Adipocyte (in vitro differentiated cells): ENCODE measurements at regions not wholly inside any gene's neighbourhood (a gene's known extent, or its start where the extent isn't known, plus 50 kb on each side); places are given as distances from the start of the nearest gene placed in this dataset.

ENCODE experiments used
- DNase-seq: peaks from one replicate; pipeline ENCODE4 v3.0.0-alpha.2; 2015; ENCODE audit warnings: low read depth
- H3K27me3 ChIP-seq: replicated peaks from 2 replicates; pipeline ENCODE4 v1.7.0; 2013; ENCODE audit warnings: mild to moderate bottlenecking, low read length, moderate library complexity; ENCODE audit not compliant: control insufficient read depth, insufficient read depth
- H3K36me3 ChIP-seq: 2 replicates; pipeline ENCODE4 v1.7.0; 2013; ENCODE audit warnings: low read length, mild to moderate bottlenecking, moderate library complexity; ENCODE audit not compliant: control insufficient read depth, insufficient read depth, severe bottlenecking
- H3K4me1 ChIP-seq: 2 replicates; pipeline ENCODE4 v1.7.0; 2013; ENCODE audit warnings: mild to moderate bottlenecking, low read length, moderate library complexity; ENCODE audit not compliant: control insufficient read depth, insufficient read depth
- H3K4me3 ChIP-seq: 2 replicates; pipeline ENCODE4 v1.7.0; 2013; ENCODE audit warnings: mild to moderate bottlenecking, low read length, moderate library complexity
- H3K9ac ChIP-seq: 2 replicates; pipeline ENCODE4 v1.7.0; 2013; ENCODE audit warnings: mild to moderate bottlenecking, low read length, moderate library complexity
- H3K9me3 ChIP-seq: 2 replicates; pipeline ENCODE4 v1.7.0; 2013; ENCODE audit warnings: mild to moderate bottlenecking, low read length, moderate library complexity; ENCODE audit not compliant: control insufficient read depth

DNA sequence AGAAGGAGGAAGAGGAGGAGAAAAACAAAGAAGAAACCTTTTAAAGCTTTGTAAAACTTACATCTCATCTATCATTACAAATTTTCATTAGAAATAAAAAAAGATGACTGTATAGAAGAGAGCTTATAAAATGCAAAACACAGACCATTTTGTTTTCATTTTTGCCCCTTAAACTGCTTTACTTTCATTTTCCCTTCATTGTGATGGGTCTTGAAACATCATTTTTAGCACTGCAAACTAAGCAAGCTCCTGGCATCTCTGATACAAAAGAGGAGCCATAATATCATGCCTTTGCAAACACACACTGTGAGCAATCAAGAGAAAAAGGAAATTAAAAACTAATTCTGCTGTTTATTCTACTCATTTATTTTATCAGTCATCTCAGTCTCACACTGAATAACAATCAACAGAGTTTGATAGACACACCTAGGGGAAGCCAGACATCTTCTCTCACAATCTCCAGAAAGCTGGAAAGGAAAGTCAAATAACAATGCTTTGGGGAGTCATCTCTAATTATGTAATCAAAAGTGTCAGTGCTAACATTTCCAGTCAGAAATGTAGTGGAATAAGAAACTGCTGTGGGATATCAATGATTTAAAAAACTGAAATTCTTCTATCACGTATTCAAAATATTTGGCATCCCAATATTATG is 467.7 kb upstream of the FAT3 start:
- DNase-seq, result no peak
- Histone ChIP-seq H3K9me3 (no peaks in the 10 kb centered on the region), H3K9ac (no peak overlapping the region), H3K36me3 (no peaks in the 10 kb centered on the region), H3K27me3 (no peaks in the 10 kb centered on the region), H3K4me1 (no peaks in the 10 kb centered on the region), H3K4me3 (no peak overlapping the region)

DNA sequence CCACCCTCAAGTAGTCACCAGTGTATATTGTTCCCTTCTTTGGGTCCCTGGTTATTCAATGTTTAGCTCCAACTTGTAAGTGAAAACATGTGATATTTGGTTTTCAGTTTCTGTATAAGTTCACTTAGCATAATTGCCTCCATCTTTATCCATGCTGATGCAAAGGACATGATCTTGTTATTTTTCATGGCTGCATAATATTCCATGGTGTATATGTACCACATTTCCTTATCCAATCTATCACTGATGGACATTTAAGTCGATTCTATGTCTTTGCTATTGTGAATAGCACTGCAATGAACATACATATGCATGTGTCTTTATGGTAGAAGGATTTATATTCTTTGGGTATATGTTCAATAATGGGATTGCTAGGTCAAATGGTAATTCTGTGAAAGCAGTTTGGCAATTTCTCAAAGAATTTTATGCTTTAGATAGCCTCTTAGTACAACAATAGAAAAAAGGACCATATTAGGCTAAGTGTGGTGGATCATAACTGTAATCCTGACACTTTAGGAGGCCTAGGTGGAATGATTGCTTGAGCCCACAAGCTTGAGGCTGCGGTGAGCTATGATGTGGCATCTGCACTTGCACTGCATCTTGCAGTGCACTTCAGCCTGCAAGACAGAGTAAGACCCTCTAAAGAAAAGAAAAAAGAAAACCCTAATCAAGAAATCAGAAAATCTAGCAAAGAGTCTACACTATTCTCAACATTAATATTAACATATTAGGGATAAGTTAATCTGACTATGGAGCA is 468.5 kb upstream of the FAT3 start:
- DNase-seq, result no peak
- Histone ChIP-seq H3K9ac (no peak overlapping the region), H3K27me3 (no peaks in the 10 kb centered on the region), H3K9me3 (no peaks in the 10 kb centered on the region), H3K36me3 (no peaks in the 10 kb centered on the region), H3K4me3 (no peak overlapping the region), H3K4me1 (no peaks in the 10 kb centered on the region)

DNA sequence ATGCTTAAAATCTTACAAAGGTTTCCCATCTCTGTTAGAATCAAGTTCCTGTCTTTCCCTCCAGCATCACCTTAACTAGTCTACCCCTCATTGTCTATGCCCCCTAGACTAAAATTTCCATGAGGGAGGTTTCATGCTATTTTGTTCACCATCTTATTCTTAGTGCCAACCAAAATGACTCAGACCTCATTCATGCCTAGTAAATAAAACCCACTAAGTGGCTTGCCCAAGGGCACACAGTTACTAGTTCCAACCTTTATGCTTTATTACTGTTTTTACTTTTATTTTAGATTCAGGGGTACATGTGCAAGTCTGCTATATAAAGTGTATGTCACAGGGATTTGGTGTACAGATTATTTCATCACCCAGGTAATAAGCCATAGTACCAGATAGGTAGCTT is 469.1 kb upstream of the FAT3 start:
- Histone ChIP-seq H3K4me1 (no peaks in the 10 kb centered on the region), H3K4me3 (no peak overlapping the region), H3K27me3 (no peaks in the 10 kb centered on the region), H3K9me3 (no peaks in the 10 kb centered on the region), H3K9ac (no peak overlapping the region), H3K36me3 (no peaks in the 10 kb centered on the region)
- no peak for DNase-seq

DNA sequence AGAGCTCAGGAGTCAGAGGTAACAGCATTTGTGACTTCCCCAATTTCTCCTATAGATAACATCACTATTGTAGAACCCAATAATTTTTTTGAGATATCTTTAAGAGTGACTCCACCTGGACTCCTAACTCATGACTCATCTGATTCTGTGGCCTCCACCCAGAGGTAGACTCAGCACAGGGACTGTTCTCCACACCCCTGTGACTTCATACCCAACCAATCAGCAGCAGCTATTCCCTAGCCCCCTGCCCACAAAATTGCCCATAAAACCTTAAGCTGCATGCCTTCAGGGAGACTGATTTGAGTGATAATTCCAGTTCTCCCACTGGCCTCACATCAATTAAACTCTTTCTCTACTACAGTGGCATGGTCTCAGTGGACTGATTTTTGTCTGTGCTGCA is 475.4 kb upstream of the FAT3 start:
- no peak overlapping the region for H3K9ac ChIP-seq
- no peak for DNase-seq
- H3K36me3 ChIP-seq, result no peaks in the 10 kb centered on the region
- no peaks in the 10 kb centered on the region for H3K4me1 ChIP-seq
- H3K27me3 ChIP-seq, result no peaks in the 10 kb centered on the region
- H3K9me3 ChIP-seq, result no peaks in the 10 kb centered on the region
- no peak overlapping the region for H3K4me3 ChIP-seq

DNA sequence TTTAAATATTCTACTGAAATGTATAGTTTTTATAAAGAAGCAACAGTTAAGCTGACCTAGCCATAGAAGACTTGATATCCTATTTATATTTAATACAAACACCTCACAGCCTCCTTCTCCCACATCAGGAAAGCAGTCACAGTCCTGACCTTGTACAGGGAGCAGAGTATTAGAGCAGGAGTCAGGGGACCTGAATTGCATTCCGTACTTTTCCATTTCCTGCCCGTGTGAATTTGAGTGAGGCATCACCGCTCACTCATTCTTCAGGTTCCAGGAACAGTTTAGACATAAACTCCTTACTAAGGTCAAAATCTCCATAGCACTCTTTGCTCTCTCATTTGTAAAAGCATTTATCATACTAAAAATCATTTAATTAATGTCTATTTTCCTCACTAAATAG is 482.5 kb upstream of the FAT3 start:
- Histone ChIP-seq H3K4me1 (no peaks in the 10 kb centered on the region), H3K27me3 (no peaks in the 10 kb centered on the region), H3K36me3 (no peaks in the 10 kb centered on the region), H3K9ac (no peak overlapping the region), H3K9me3 (no peaks in the 10 kb centered on the region), H3K4me3 (no peak overlapping the region)
- no peak for DNase-seq

DNA sequence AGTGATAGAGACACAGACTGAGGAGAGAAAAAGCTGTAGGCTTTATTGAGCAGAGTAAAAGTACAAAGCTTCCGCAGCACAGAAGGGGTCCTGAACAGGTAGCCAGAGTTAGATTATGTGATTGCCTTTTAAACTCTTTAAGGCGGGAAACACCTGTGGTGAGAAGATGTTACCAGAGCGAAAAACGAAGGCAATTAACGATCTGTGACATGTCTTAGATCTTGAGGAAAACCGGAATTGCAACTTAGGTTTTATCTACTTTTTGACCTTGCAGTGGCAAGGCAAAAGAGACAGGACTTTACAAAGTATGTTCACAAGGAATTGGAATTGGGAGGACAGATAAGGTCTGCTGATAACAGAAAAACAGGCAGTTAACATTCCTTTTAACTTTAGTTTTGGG is 493.6 kb upstream of the FAT3 start:
- peaks cover 9% of the 10 kb centered on the region for H3K9me3 ChIP-seq

DNA sequence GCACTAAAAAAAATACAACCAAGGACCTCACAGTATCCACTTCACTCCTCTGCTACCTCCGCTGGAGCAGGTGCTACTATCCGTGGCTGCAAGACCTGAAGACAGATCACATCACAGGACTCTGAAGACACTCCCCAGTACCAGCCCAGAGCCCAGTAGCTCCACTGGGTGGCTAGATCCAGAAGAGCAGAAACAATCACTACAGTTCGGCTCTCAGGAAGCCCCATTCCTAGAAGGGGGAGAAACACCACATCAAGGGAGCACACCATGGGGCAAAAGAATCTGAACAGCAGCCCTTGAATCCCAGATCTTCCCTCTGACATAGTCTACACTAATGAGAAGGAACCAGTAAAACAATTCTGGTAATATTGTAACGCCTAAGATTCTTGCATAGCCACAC is 494.0 kb upstream of the FAT3 start:
- peaks cover 9% of the 10 kb centered on the region for H3K9me3 ChIP-seq
- no peak overlapping the region for H3K4me3 ChIP-seq
- no peaks in the 10 kb centered on the region for H3K27me3 ChIP-seq
- no peak for DNase-seq
- no peaks in the 10 kb centered on the region for H3K36me3 ChIP-seq
- H3K9ac ChIP-seq, result no peak overlapping the region
- H3K4me1 ChIP-seq, result no peaks in the 10 kb centered on the region

More for the DNA sequence above, 493.6 kb upstream of the FAT3 start:
- no peak overlapping the region for H3K4me3 ChIP-seq
- H3K9ac ChIP-seq, result no peak overlapping the region
- no peak for DNase-seq
- H3K36me3 ChIP-seq, result no peaks in the 10 kb centered on the region
- H3K4me1 ChIP-seq, result no peaks in the 10 kb centered on the region
- H3K27me3 ChIP-seq, result no peaks in the 10 kb centered on the region

DNA sequence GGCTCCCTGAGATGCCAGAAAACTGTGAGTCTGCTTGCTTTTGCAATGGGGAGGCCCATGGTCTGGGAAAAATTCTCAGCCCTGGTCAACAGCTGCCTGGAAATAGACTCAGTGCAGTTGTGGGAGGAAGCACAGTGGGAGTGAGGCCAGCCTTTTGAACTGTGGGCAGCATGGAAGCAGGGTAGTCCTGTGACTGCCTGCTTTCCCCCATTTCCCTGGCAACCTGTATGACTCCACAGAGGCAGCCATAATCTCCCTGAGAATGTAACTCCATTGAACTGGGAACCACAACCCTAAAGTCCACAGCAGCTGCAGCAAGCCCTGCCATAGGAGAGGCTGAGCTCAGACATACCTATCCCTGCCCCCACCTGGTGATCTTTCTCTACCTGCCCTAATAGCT is 494.6 kb upstream of the FAT3 start:
- H3K27me3 ChIP-seq, result no peaks in the 10 kb centered on the region
- H3K36me3 ChIP-seq, result no peaks in the 10 kb centered on the region
- no peak overlapping the region for H3K4me3 ChIP-seq
- no peaks in the 10 kb centered on the region for H3K4me1 ChIP-seq
- peaks cover 6% of the 10 kb centered on the region for H3K9me3 ChIP-seq
- no peak for DNase-seq
- no peak overlapping the region for H3K9ac ChIP-seq

DNA sequence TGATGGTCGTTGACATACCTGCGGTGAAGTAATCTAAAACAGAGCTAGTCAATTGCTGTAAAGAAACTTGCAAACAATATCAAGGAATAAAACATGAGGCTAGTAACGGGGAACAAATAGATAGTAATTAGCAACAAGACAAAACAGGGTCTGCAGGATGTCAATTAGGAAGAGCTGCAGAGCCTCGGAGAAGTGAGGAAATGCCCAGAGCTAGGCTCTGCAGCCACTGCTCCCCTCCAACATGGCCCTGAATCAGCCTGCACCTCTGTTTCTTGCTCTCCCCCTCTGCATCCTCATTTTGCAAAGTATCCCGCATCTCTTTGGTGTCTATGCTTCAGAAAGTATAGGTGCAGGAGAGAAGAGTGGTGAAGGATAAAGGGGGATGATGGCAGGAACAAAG is 507.4 kb upstream of the FAT3 start:
- no peak for DNase-seq
- Histone ChIP-seq H3K9ac (no peak overlapping the region), H3K9me3 (peaks cover 8% of the 10 kb centered on the region), H3K4me1 (no peaks in the 10 kb centered on the region), H3K27me3 (no peaks in the 10 kb centered on the region), H3K4me3 (no peak overlapping the region), H3K36me3 (no peaks in the 10 kb centered on the region)

DNA sequence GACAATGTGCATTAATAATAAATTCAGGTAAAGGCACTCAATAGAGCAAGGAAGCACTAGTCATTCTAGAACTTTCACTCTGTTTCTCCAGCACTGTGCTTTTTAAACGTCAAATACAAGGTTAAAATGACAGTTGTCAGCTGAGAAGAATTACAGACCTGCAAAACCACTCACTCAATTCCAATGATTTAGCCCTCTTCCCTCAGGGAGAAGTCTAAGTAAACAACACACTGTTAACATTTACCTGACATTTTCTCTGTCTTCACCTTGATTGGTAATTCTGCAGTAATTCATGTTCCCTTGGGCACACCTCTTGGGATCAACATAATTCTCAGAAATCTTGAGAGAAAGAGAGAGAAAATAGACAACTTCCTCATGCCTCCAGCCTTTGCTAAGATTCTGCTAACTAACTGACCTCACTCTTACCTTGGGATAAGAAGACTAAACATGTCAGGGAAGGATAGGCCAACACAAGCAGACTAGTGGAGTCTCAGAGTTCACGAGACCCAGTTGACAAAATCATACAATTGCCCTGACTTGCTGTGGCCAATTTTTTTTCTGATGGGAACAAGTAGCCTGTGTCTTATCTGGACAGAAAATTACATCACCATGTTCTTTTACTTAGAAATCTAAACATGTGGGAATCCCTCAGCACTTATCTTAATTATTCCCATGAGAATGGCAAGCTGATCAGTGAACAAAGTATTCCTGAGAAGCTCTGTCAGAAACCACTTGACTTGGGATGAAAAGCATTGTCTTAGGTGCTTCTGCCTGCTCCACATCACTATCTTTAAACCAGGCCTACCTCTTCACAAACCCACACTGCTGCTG is 516.8 kb upstream of the FAT3 start:
- no peaks in the 10 kb centered on the region for H3K4me1 ChIP-seq
- no peak for DNase-seq
- no peaks in the 10 kb centered on the region for H3K9me3 ChIP-seq
- H3K4me3 ChIP-seq, result no peak overlapping the region
- H3K36me3 ChIP-seq, result no peaks in the 10 kb centered on the region
- H3K27me3 ChIP-seq, result no peaks in the 10 kb centered on the region
- H3K9ac ChIP-seq, result no peak overlapping the region

DNA sequence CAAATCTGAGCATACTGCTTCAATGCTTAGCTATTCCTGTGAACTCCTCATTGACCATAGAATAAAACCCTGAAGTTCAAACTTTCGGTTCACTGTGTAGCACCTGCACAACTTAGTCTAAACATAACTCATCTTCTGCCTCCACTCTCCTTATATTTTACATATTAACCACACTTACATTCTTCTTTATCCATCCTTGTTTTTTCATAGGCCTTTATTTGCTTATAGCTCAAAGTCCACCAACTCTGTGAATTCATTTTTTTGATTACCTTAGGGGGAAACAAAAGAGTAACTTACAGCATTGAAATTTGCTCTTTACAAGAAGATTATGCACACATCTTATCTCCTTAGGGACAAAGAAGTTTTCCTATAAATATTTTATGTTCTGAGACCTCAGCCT is 521.6 kb upstream of the FAT3 start:
- no peaks in the 10 kb centered on the region for H3K27me3 ChIP-seq
- H3K9me3 ChIP-seq, result no peaks in the 10 kb centered on the region
- H3K9ac ChIP-seq, result no peak overlapping the region
- H3K36me3 ChIP-seq, result no peaks in the 10 kb centered on the region
- no peak overlapping the region for H3K4me3 ChIP-seq
- H3K4me1 ChIP-seq, result no peaks in the 10 kb centered on the region
- no peak for DNase-seq
